HK-2 (cell line): ENCODE measurements at regions not wholly inside any gene's neighbourhood (a gene's known extent, or its start where the extent isn't known, plus 50 kb on each side); places are given as distances from the start of the nearest gene placed in this dataset.
A peak's percentile ranks its signal among the peaks of the same experiment; 100 is the strongest.

Experiments used
- DNase-seq: peaks from one replicate; pipeline ENCODE4 v3.0.0-alpha.2; 2018; ENCODE audit not compliant: unreplicated experiment

DNA sequence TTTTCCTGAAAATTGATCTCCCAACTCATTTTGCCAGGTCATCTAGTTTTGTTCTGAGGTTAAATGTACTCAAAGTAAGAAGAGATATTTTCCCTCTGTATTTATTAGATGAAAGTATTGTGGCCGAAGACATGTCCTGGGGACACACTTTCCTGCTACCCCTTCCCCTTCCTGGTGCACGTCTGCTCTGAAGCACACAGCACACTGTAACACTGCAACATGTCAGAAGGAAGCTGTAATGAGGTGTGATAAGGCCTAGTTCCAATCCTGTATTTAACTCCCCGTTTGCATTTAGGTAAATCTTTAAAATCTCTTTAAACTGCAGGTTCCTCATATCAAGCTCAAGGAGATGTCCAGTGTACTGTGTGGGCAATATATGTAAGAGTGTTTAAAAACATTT lies 99.4 kb downstream of the HDGFL1 start:
- DNase-seq = no peak

DNA sequence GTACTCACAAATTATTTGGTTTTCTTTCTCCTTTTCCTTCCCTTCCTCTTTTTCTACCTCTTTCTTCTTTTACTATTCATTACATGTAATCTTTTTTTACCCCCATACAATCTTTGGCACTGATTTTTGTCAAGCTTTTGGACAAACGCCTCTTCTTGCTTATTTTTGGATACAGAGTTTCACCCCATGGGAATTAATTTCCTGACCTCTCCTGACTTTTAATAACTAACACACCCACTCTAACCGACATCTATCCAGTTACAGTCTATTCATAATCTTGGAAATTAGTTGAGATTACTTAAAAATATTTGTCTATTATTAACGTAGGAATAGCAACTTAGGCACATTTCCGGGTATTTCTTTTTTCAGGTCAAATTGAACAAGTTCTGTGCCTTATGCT lies 101.2 kb downstream of the HDGFL1 start:
- DNase-seq = no peak

GRCh38 chr6:22673474-22673873 lies 104.1 kb downstream of the HDGFL1 start:
- no peak for DNase-seq

DNA sequence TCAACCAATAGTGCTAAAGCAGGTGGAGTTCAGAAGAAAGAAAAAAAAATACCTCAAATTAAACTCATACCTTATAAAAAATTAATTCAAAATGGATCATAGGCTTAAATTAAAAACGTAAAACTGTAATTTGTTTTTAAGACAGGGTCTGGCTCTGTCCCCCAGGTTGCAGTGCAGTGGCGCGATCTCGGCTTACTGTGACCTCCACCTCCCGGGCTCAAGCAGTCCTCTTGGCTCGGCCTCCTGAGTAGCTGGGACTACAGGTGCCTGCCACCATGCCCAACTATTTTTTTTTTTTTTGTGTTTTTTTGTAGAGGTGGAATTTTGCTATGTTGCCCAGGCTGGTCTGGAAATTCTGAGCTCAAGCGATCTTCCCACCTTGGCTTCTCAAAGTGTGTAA lies 111.6 kb downstream of the HDGFL1 start:
- DNase-seq = no peak

DNA sequence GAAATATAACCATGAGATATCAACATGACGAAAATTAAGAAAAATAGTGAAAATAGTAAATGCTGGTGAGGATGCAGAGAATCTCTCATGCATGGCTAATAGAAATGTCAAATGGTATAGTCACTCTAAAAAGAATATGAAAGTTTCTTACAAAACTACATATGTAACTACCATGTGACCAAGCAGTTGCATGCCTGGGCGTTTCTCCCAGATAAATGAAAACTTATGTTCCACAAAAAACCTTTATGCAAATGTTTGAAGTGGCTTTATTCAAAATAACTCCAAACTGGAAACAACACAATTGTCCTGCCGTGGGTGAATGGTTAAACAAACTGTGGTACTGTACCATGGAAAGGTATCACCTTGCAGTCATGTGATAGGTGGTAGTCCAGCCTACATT lies 112.4 kb downstream of the HDGFL1 start:
- DNase-seq = no peak

DNA sequence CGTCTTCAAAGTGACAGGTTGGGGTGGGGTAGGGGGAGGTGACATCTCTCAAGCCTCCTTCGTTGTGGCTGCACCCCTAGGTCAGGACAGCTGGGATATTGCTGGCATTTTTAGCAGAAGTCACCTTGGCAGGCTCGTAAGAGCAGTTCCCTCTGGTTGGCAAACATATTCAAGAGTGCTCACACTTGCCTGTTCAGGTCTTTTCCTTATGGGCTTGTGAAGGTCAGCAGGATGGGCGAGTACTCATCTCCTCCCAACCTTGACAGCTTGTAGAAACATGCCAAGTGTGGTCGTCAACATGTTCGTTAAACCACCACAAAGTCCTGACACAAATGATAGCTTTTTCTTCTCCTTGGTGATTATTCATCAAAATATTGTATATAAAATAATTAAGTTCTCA lies 113.6 kb downstream of the HDGFL1 start:
- DNase-seq = no peak

GRCh38 chr6:22690446-22690845 lies 121.1 kb downstream of the HDGFL1 start:
- no peak for DNase-seq

DNA sequence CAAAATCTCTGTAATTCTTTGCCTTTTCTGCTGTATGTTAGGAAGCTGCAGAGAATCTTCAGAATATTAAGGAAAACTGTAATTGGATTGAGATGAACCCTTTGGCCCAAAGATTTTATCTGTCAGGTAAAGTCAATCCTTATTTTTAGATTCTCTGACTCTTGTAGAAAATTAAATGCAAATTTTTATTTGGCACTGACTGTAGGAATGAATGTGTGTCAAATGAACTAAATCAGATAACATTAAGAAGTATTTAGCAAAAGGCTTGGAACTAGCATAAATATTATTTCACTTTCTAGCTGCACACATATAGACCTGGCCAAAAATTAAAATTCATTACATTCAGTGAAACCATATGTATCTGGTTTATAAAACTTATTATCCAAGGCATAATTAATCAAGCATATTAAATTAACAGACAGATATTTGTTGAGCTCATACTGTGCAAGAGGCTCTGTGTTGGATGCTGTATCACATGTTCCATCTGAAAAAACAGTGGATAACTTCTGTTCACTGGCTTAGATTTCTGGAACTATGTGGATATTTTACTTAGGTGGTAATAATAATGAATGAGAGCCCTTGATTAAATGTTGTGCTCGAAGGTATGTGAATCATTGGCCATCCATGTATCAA lies 124.8 kb downstream of the HDGFL1 start:
- no peak for DNase-seq

GRCh38 chr6:22696481-22696880 lies 127.1 kb downstream of the HDGFL1 start:
- DNase-seq = no peak

DNA sequence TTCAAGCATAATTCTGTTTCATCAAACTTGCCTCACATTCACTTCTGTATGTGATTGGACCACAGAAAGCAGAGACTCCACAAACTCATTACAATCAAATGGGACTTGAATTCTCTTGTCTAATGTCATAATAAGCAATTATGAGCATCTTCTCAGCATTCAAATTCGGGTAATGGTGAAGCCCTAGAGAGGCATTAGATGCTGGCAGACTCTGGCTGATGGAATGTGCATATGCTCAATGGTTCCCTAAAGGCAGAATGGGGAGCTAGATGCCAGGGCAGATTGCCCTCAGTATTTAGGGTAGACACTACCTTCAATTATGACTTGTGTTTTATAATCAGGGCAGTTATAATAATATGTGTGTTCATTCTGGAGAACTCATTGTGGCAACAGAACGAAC lies 127.9 kb downstream of the HDGFL1 start:
- no peak for DNase-seq

DNA sequence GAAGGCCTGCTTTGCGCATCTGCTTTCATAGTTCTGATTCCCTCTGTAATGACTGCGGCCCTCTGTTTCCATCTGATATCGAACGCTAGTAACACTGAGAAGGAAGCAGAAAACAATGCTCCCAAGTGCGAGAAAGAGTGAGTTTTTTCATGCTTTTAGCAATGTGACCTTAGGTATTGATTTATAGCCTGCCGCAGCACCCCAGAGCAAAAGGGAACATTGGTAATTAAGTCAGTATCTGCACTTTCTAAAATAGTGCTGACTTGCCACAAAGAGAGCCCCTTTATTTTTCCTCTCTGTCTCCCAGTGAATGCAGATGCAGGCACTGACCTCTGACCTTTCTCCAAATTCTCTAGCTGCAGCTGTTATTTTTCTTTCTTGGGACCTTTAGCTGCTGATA lies 129.8 kb downstream of the HDGFL1 start:
- no peak for DNase-seq

GRCh38 chr6:22706651-22707050 lies 137.3 kb downstream of the HDGFL1 start:
- DNase-seq = no peak

DNA sequence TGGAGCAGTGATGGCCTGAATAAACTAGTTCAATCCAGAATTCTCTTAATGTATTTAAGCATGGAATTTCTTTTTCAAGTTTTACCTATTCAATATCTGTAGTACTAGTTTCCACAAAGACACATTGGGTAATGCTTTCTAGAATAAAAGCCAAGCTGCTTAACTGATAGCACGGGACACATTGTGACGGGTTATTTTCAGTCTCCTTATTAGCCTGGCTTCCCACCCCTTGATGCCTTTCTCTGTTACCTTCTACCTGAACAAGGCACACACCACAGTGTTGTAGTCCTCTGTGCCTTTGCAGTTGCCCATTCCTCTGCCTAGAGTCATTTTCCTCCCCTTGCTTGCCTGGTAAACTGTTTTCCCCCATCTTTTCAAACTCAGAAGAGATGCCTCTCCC lies 139.1 kb downstream of the HDGFL1 start:
- DNase-seq = no peak

- DNase-seq = no peak
These were observed 140.4 kb downstream of the HDGFL1 start for GRCh38 chr6:22709803-22710202.

- DNase-seq = no peak
These were observed 147.4 kb downstream of the HDGFL1 start for GRCh38 chr6:22716721-22717120.

DNA sequence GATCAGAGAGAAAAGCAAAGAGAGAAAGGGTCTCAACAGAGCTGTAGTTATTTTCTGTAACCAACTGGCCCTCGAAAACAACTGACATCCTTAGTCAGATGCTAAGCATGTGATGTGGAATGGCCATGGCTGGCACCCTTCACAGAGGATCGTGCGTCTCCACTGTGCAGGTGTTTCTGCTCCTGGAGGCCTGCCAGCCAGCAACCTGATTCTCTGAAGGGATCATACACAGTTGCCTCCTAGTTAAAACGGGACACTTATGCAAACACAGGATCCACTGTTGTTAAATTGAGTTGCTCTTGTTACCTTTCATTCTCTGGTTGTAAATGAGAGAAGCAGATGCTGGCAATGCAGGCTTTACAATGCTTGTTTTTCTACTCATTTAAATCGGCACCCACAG lies 148.5 kb downstream of the HDGFL1 start:
- DNase-seq = no peak

DNA sequence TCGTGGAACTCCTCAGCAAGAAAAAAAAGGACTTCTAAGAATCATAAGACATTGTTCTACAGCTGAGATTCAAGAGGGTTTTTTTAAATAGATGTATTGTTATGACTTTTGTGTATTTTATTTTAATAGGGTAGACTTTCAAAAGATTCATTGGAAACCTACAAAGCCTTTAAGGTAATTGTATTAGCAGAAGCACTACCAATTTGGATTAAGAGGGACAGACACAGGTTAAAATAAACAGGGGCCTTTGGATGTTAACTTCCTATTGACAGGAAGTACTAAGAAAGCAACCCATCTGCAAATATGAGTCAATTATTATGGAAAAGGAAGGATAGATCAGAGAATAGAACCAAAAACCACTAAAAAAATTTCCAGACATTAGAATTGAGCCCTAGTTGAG lies 153.5 kb downstream of the HDGFL1 start:
- no peak for DNase-seq

DNA sequence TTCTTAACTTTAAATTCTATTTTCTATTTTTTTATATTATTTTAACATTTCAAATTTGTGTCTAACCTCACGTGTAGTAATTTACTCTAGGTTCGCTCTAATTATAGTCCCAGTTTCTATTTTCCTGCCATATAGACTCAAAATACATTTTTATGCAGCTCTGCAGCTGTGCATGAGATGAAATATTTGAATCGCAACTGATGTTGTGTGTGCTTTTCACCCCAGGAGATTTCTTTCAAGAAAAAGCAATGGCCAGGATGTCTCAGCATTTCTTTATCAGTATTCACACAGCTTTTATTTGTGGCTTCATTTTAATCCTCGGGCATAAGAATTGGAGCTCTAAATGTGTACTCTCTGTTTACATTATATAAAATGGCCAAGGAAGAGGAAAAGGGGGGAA lies 157.6 kb downstream of the HDGFL1 start:
- no peak for DNase-seq

DNA sequence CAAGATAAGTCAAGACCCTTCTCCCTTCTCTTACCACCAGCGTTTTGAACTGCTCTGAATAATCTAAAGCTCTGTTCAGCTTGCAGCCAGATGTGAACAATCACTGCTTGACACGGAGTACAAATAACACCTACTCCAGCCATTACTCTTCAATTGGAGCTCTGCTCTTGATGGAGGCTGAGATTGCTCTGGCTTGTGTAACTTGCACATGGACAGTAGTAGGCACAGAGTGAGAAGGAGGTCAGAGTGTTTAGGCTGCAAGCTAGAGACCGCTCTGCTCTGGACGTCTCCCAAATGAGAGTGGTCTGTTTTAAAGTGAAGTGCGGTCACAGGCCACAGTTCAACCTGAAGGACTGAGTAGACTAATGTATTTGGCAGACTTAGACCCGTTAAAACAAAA lies 158.3 kb downstream of the HDGFL1 start:
- no peak for DNase-seq

- no peak for DNase-seq
These were observed 163.0 kb downstream of the HDGFL1 start for GRCh38 chr6:22732176-22732970.

GRCh38 chr6:22736740-22737139 lies 167.4 kb downstream of the HDGFL1 start:
- DNase-seq = no peak

DNA sequence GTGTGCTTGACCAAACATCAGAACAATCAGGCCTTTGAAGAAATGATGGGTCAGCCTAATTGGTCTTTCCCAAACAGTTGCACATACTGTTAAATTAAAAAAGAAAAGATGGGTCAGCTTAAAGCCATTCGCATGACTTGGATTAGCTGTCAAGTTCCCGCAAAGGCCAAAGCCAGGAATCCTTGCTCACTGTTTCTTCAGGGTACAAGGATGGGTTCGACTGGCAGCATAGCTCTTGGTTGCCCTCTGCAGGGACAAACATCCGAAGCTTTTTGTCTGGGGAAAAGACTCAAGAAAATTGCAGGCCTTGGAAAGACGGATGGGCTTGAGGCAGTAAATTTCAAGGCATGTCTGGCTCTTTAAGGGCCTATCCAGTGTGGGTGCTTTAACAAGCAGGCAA lies 168.0 kb downstream of the HDGFL1 start:
- peak; percentile 17 for DNase-seq

- DNase-seq = no peak
These were observed 168.8 kb downstream of the HDGFL1 start for GRCh38 chr6:22738194-22738593.

- DNase-seq = no peak
These were observed 178.2 kb downstream of the HDGFL1 start for GRCh38 chr6:22747571-22747970.
